ENCODE measurements at regions not wholly inside any gene's neighbourhood (a gene's known extent, or its start where the extent isn't known, plus 50 kb on each side); places are given as distances from the start of the nearest gene placed in this dataset.

DNA sequence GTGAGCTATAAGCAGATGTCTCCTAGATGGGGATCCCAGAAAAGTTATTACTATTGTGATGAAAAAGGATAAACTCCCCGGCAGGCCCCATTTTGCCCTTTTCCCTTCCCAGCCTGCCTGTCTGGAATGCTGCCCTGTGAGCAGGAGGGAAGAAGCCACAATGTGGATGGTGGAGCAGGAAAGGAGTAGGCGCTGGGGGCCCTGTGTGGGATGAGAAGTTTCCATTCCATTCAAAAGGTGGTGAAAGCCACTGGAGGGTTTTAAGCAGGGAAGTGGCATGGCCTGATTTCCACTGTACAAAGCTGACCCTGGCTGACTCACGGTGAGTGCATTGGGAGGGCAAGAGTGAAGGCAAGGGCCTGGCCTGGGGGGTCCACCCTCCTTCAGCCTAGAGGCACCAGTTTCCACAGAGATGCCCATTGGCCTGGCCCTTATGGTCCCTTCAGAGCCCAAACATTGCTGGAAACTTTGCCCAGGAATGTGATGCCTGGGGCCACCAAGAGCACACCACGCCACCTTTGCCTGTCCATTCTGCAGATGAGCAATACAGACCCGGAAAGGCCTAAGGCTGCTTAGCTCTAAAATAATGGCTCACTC lies 206.9 kb downstream of the RPLP1 start:
- DNase-seq = no peak
- Mint-ChIP-seq H3K27me3 (ENCODE audit: unreplicated experiment) (peaks cover 3% of the 10 kb centered on the region), H3K4me3 (ENCODE audit: unreplicated experiment) (no peak overlapping the region), H3K9me3 (ENCODE audit: unreplicated experiment) (peaks cover 5% of the 10 kb centered on the region), H3K27ac (ENCODE audit: unreplicated experiment) (no peak overlapping the region), H3K4me1 (ENCODE audit: low read depth, unreplicated experiment) (no peaks in the 10 kb centered on the region), H3K36me3 (ENCODE audit: unreplicated experiment) (no peaks in the 10 kb centered on the region)
- TF ChIP-seq, protein P1, sequence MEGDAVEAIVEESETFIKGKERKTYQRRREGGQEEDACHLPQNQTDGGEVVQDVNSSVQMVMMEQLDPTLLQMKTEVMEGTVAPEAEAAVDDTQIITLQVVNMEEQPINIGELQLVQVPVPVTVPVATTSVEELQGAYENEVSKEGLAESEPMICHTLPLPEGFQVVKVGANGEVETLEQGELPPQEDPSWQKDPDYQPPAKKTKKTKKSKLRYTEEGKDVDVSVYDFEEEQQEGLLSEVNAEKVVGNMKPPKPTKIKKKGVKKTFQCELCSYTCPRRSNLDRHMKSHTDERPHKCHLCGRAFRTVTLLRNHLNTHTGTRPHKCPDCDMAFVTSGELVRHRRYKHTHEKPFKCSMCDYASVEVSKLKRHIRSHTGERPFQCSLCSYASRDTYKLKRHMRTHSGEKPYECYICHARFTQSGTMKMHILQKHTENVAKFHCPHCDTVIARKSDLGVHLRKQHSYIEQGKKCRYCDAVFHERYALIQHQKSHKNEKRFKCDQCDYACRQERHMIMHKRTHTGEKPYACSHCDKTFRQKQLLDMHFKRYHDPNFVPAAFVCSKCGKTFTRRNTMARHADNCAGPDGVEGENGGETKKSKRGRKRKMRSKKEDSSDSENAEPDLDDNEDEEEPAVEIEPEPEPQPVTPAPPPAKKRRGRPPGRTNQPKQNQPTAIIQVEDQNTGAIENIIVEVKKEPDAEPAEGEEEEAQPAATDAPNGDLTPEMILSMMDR (IDR thresholded peaks at IDR 0.05; ENCODE audit: partially characterized antibody, unreplicated experiment) = no peak

DNA sequence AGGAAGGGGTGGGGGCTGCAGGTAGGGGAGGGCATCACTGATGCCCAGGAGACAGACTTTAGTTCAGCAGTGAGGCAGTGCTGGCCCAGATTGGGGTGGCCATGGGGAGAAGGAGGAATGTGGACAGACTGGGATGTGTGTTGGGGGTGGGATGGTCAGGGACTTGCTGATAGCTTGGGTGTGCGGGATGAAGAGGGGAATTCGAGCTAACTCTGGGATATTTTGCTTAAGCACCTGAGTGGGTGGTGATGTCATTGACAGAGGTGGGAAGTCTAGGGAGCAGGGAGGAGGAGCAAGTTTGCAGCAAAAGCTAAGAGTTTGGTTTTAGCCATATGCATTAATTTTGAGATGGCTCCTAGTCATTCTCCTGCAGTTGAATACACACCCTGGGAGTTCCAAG lies 207.5 kb downstream of the RPLP1 start:
- TF ChIP-seq, protein P1 (IDR thresholded peaks at IDR 0.05; ENCODE audit: partially characterized antibody, unreplicated experiment) = no peak
- H3K27ac Mint-ChIP-seq (ENCODE audit: unreplicated experiment) = no peak overlapping the region

DNA sequence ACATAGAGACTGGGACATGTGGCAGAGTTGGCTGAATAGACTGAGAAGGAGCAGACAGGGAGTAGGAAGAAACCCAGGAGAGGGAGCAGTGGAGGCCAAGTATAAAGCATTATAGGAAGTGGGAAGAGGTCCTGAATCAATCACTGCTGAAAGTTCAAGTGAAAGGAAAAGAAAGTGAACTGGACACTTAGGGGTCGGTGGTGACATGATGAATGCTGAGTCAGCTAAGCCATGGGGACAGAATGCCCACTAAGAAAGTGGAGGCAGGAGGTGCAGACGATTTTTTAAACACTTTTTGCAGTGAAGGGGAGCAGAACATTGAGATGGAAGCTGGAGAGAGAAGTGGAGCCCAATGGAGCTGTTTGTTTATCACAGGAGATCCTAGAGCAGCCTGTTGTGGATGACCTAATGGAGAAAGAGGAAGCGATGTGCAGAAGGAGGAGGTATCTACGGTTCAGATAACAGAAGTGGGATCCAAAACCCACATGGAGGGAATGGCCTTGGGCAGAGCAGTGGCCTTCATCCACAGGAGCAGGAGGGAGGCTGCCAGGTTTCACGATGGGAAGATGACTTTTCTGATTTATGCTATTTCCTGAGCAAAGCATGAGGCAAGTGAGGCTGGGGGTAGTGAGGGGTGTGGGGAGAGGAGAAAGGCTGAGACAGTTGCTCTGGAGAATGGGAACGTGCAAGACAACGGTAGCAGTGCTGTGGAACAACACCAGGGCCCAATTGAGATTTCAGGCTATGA lies 208.2 kb downstream of the RPLP1 start:
- H3K4me3 Mint-ChIP-seq (ENCODE audit: unreplicated experiment) = no peak overlapping the region
- peaks cover 8% of the 10 kb centered on the region for H3K9me3 Mint-ChIP-seq (ENCODE audit: unreplicated experiment)
- no peak overlapping the region for H3K27ac Mint-ChIP-seq (ENCODE audit: unreplicated experiment)
- TF ChIP-seq, protein P1 (IDR thresholded peaks at IDR 0.05; ENCODE audit: partially characterized antibody, unreplicated experiment) = no peak
- peaks cover 9% of the 10 kb centered on the region for H3K4me1 Mint-ChIP-seq (ENCODE audit: low read depth, unreplicated experiment)
- H3K27me3 Mint-ChIP-seq (ENCODE audit: unreplicated experiment) = peaks cover 6% of the 10 kb centered on the region
- DNase-seq = no peak
- no peaks in the 10 kb centered on the region for H3K36me3 Mint-ChIP-seq (ENCODE audit: unreplicated experiment)

More for the DNA sequence above, 207.5 kb downstream of the RPLP1 start:
- Mint-ChIP-seq H3K36me3 (ENCODE audit: unreplicated experiment) (no peaks in the 10 kb centered on the region), H3K4me1 (ENCODE audit: low read depth, unreplicated experiment) (peaks cover 2% of the 10 kb centered on the region), H3K9me3 (ENCODE audit: unreplicated experiment) (peaks cover 5% of the 10 kb centered on the region), H3K27me3 (ENCODE audit: unreplicated experiment) (peaks cover 3% of the 10 kb centered on the region), H3K4me3 (ENCODE audit: unreplicated experiment) (no peak overlapping the region)
- DNase-seq = no peak

DNA sequence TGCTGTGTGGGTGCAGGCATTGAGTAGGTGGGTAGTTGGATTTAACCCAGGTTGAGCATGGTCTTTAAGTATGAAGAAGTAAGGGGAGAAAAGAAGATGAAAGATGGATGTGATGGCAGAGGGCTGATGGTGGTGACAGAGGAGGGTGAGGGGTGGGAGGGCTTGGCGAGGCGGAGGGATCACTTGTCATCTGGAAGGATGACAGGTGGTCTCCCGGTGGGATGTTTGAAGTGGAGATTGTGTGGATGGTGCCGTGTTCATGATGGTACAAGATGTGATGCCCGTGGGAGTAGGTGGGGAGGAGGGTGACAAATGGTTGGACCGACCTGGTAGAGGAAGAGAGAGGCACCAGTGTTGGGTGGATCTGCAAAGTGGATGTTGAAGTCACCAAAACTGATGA lies 208.8 kb downstream of the RPLP1 start:
- TF ChIP-seq, protein P1 (IDR thresholded peaks at IDR 0.05; ENCODE audit: partially characterized antibody, unreplicated experiment) = no peak
- H3K36me3 Mint-ChIP-seq (ENCODE audit: unreplicated experiment) = no peaks in the 10 kb centered on the region
- peaks cover 10% of the 10 kb centered on the region for H3K9me3 Mint-ChIP-seq (ENCODE audit: unreplicated experiment)
- H3K4me1 Mint-ChIP-seq (ENCODE audit: low read depth, unreplicated experiment) = peaks cover 13% of the 10 kb centered on the region
- no peak overlapping the region for H3K27ac Mint-ChIP-seq (ENCODE audit: unreplicated experiment)
- no peak overlapping the region for H3K4me3 Mint-ChIP-seq (ENCODE audit: unreplicated experiment)
- DNase-seq = no peak
- peaks cover 6% of the 10 kb centered on the region for H3K27me3 Mint-ChIP-seq (ENCODE audit: unreplicated experiment)

All from glutamatergic neuron (in vitro differentiated cells).